Neural progenitor cell (in vitro differentiated cells): ENCODE measurements at regions not wholly inside any gene's neighbourhood (a gene's known extent, or its start where the extent isn't known, plus 50 kb on each side); places are given as distances from the start of the nearest gene placed in this dataset.

Source experiments
- EZH2 ChIP-seq: fragments of 200-600 bp; sonication (generic); IDR thresholded peaks from 2 replicates; pipeline ENCODE4 v1.6.1; 2017; ENCODE audit warnings: antibody characterized with exemption, mild to moderate bottlenecking, moderate library complexity
- EZH2phosphoT487 ChIP-seq: fragments of 200-600 bp; sonication (generic); IDR thresholded peaks from 2 replicates; pipeline ENCODE4 v1.6.1; 2017; ENCODE audit warnings: antibody characterized with exemption
- TF ChIP-seq, protein P1 (sequence below): fragments of 200-600 bp; sonication (generic); IDR thresholded peaks from 2 replicates; pipeline ENCODE4 v1.5.1; 2017; ENCODE audit warnings: antibody characterized with exemption, mild to moderate bottlenecking

DNA sequence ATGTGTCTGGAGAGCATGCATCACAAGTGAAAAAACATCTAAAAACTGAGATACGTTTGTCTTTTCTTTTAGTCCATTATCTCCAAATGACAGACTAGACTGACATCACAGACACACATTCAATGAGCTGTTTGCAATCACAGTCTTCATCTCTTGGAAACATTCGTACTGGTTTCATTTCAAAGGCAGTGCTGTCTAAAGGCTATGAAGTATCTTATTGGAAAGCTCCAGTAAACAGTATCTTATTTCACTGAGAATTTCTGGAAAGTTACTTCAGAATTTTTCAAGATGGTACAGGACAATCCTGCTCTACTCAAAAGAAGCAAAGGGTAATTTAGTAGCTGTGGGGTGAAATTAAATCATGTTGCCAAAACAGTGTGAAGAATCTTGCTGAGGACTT, 53.5 kb upstream of the TNFRSF19 start:
- TF ChIP-seq, protein P1, sequence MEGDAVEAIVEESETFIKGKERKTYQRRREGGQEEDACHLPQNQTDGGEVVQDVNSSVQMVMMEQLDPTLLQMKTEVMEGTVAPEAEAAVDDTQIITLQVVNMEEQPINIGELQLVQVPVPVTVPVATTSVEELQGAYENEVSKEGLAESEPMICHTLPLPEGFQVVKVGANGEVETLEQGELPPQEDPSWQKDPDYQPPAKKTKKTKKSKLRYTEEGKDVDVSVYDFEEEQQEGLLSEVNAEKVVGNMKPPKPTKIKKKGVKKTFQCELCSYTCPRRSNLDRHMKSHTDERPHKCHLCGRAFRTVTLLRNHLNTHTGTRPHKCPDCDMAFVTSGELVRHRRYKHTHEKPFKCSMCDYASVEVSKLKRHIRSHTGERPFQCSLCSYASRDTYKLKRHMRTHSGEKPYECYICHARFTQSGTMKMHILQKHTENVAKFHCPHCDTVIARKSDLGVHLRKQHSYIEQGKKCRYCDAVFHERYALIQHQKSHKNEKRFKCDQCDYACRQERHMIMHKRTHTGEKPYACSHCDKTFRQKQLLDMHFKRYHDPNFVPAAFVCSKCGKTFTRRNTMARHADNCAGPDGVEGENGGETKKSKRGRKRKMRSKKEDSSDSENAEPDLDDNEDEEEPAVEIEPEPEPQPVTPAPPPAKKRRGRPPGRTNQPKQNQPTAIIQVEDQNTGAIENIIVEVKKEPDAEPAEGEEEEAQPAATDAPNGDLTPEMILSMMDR = no peak
- TF ChIP-seq EZH2 (no peak), EZH2phosphoT487 (no peak)
